ENCODE measurements at regions not wholly inside any gene's neighbourhood (a gene's known extent, or its start where the extent isn't known, plus 50 kb on each side); places are given as distances from the start of the nearest gene placed in this dataset.

GRCh38 chr13:62444805-62445204 is 1029.2 kb upstream of the PCDH20 start:
- DNase-seq (ENCODE audit: insufficient read length, low spot score) (no peak), FAIRE-seq (peak; percentile 90)
- no peak for TF ChIP-seq CTCF (IDR thresholded peaks at IDR 0.05; ENCODE audit: insufficient read depth, missing control alignments)

- TF ChIP-seq CTCF (IDR thresholded peaks at IDR 0.05; ENCODE audit: insufficient read depth, missing control alignments): no peak
- no peak for FAIRE-seq
These were observed 1018.4 kb upstream of the PCDH20 start for GRCh38 chr13:62434081-62434480.

GRCh38 chr13:62433660-62434059 is 1018.0 kb upstream of the PCDH20 start:
- DNase-seq (ENCODE audit: insufficient read length, low spot score): no peak
- FAIRE-seq: no peak
- TF ChIP-seq CTCF (IDR thresholded peaks at IDR 0.05; ENCODE audit: insufficient read depth, missing control alignments): no peak

More at GRCh38 chr13:62434081-62434480, 1018.4 kb upstream of the PCDH20 start:
- no peak for DNase-seq (ENCODE audit: insufficient read length, low spot score)

- FAIRE-seq: no peak
- TF ChIP-seq CTCF (IDR thresholded peaks at IDR 0.05; ENCODE audit: insufficient read depth, missing control alignments): no peak
- no peak for DNase-seq (ENCODE audit: insufficient read length, low spot score)
These were observed 1017.3 kb upstream of the PCDH20 start for GRCh38 chr13:62432906-62433305.

- DNase-seq (ENCODE audit: insufficient read length, low spot score) (no peak), FAIRE-seq (no peak)
- no peak for TF ChIP-seq CTCF (IDR thresholded peaks at IDR 0.05; ENCODE audit: insufficient read depth, missing control alignments)
These were observed 1016.6 kb upstream of the PCDH20 start for GRCh38 chr13:62432295-62432694.

- no peak for TF ChIP-seq CTCF (IDR thresholded peaks at IDR 0.05; ENCODE audit: insufficient read depth, missing control alignments)
- DNase-seq (ENCODE audit: insufficient read length, low spot score) (no peak), FAIRE-seq (no peak)
These were observed 1016.2 kb upstream of the PCDH20 start for GRCh38 chr13:62431852-62432251.

GRCh38 chr13:62418872-62419271 is 1003.2 kb upstream of the PCDH20 start:
- no peak for DNase-seq (ENCODE audit: insufficient read length, low spot score)
- TF ChIP-seq CTCF (IDR thresholded peaks at IDR 0.05; ENCODE audit: insufficient read depth, missing control alignments): no peak
- FAIRE-seq: no peak
